CD4-positive, alpha-beta T cell (primary cell): ENCODE measurements at regions not wholly inside any gene's neighbourhood (a gene's known extent, or its start where the extent isn't known, plus 50 kb on each side); places are given as distances from the start of the nearest gene placed in this dataset.

Source experiments
- ATAC-seq: fragments of 200-7000 bp; cut with Tn5 transposase; one replicate; pipeline ENCODE4 v1.10.0; 2022; ENCODE audit warnings: mild to moderate bottlenecking; ENCODE audit not compliant: poor library complexity
- CTCF ChIA-PET: fragments of 350-600 bp; sonication (Branson Sonifier 250); formaldehyde crosslinking; loops from one replicate; lab custom pipeline; 2021; ENCODE audit warnings: antibody characterized with exemption, inconsistent platforms; lab: Charles Lee
- POLR2A ChIA-PET: fragments of 350-600 bp; sonication (Branson Sonifier 250); formaldehyde crosslinking; loops from one replicate; lab custom pipeline; 2021; ENCODE audit warnings: antibody characterized with exemption, inconsistent platforms; lab: Charles Lee
- DNase-seq, 14 experiments: peaks; one replicate each; pipeline ENCODE4 v3.0.0-alpha.2; 2013 to 2020; ENCODE audit warnings: mixed read lengths in 2 of 14
- H3K27ac ChIP-seq, 2 donors: one replicate each; pipeline versions ENCODE4 v1.5.1 to v1.7.0; 2013; ENCODE audit warnings: low read length in 2 of 2, low read depth in 1 of 2, mild to moderate bottlenecking in 1 of 2
- H3K27me3 ChIP-seq, 2 experiments: 1 replicate in 1 of 2; 2 replicates in 1 of 2; pipeline versions ENCODE4 v1.6.1 to v1.7.0; 2013; ENCODE audit warnings: low read length in 2 of 2, control low read depth in 1 of 2, mild to moderate bottlenecking in 1 of 2, moderate library complexity in 1 of 2; ENCODE audit not compliant: insufficient read depth in 2 of 2, control insufficient read depth in 1 of 2
- H3K36me3 ChIP-seq: one replicate; pipeline ENCODE4 v1.6.1; 2013; ENCODE audit warnings: low read length, control low read depth; ENCODE audit not compliant: insufficient read depth
- H3K4me1 ChIP-seq: one replicate; pipeline ENCODE4 v1.6.1; 2013; ENCODE audit warnings: low read length, control low read depth; ENCODE audit not compliant: insufficient read depth
- H3K4me3 ChIP-seq: one replicate; pipeline ENCODE4 v1.5.1; 2013; ENCODE audit warnings: mild to moderate bottlenecking, low read length, moderate library complexity
- H3K9me3 ChIP-seq, 2 experiments: 1 replicate in 1 of 2; 2 replicates in 1 of 2; pipeline versions ENCODE4 v1.6.1 to v1.7.0; 2013; ENCODE audit warnings: low read length in 2 of 2, mild to moderate bottlenecking in 2 of 2, control low read depth in 1 of 2, moderate library complexity in 1 of 2; ENCODE audit not compliant: control insufficient read depth in 1 of 2, insufficient read depth in 1 of 2
- H3K27ac Mint-ChIP-seq: one replicate; pipeline ENCODE4 v1.8.0; 2020; ENCODE audit warnings: mixed read lengths
- H3K27me3 Mint-ChIP-seq: one replicate; pipeline ENCODE4 v1.8.0; 2021; ENCODE audit warnings: mixed read lengths
- H3K36me3 Mint-ChIP-seq: one replicate; pipeline ENCODE4 v1.8.0; 2021; ENCODE audit warnings: low read depth, mixed read lengths
- H3K4me1 Mint-ChIP-seq: one replicate; pipeline ENCODE4 v1.8.0; 2021; ENCODE audit warnings: low read depth, mixed read lengths
- H3K4me3 Mint-ChIP-seq: one replicate; pipeline ENCODE4 v1.8.0; 2020; ENCODE audit warnings: mild to moderate bottlenecking, mixed read lengths
- H3K9me3 Mint-ChIP-seq: one replicate; pipeline ENCODE4 v1.8.0; 2020; ENCODE audit warnings: mixed read lengths
- CTCF ChIP-seq: fragments of 200-600 bp; IDR thresholded peaks from one replicate; pipeline ENCODE4 v1.8.0; 2022; ENCODE audit warnings: antibody characterized with exemption, mild to moderate bottlenecking
- intact Hi-C, 2 experiments: fragments of 100-400 bp; cut with DNase I in 1 of 2; cut with micrococcal nuclease in 1 of 2; formaldehyde crosslinking; loops; one replicate each; pipeline versions ENCODE4 v1.15.1 to v1.9.0; 2023 to 2025; cut with DNase I, micrococcal nuclease

- CTCF ChIA-PET: no interaction called here
- Histone ChIP-seq H3K9me3 (peaks cover 0 to 7% of the 10 kb centered on the region in 2 experiments), H3K4me3 (no peak overlapping the region), H3K4me1 (no peaks in the 10 kb centered on the region), H3K27me3 (no peaks in the 10 kb centered on the region), H3K27ac (no peak overlapping the region), H3K36me3 (no peaks in the 10 kb centered on the region)
- peaks cover 22% of the 10 kb centered on the region for H3K9me3 Mint-ChIP-seq
- intact Hi-C loops: no loop called here
- H3K27me3 Mint-ChIP-seq: no peaks in the 10 kb centered on the region
- no peak overlapping the region for H3K4me3 Mint-ChIP-seq
- no peak for TF ChIP-seq CTCF
- H3K36me3 Mint-ChIP-seq: no peaks in the 10 kb centered on the region
- no peak overlapping the region for H3K27ac Mint-ChIP-seq
- no peaks in the 10 kb centered on the region for H3K4me1 Mint-ChIP-seq
- no peak for ATAC-seq
- POLR2A ChIA-PET: no interaction called here
- no peak for DNase-seq
Observed at GRCh38 chr11:41917900-41918299, 458.4 kb upstream of the LRRC4C start.

DNA sequence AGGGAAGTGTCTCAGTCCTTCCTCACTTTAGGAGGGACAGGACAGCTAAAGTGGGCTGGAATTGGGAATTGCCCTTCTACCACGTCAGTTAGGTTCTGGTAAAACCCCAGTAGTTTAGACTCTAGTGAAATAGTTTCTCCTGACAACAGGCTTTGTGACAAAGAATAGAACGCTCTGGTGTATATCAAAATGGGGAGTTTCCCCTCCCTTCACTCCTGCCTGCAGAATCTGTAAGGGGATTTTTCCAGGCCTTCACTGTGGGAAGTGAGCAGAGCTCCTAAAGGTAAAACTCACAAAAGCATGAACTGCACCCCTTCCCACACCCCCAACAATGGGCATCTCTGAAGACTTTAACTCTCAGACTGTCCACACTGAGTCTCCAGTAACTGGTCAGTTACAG lies 460.9 kb upstream of the LRRC4C start:
- no peak for DNase-seq
- intact Hi-C loops: loop anchor here in 1 of 2 experiments (10.0 kb wide), 1 partner anchor 56 kb away; no protein-coding TSS in a partner anchor
- Mint-ChIP-seq H3K9me3 (peaks cover 16% of the 10 kb centered on the region), H3K4me3 (no peak overlapping the region), H3K27ac (no peak overlapping the region), H3K27me3 (no peaks in the 10 kb centered on the region), H3K36me3 (no peaks in the 10 kb centered on the region), H3K4me1 (no peaks in the 10 kb centered on the region)
- ATAC-seq: no peak
- Histone ChIP-seq H3K9me3 (peaks cover 0 to 7% of the 10 kb centered on the region in 2 experiments), H3K36me3 (no peaks in the 10 kb centered on the region), H3K27ac (no peak overlapping the region), H3K4me3 (no peak overlapping the region), H3K4me1 (no peaks in the 10 kb centered on the region), H3K27me3 (no peaks in the 10 kb centered on the region)
- no peak for TF ChIP-seq CTCF
- CTCF ChIA-PET: no interaction called here
- POLR2A ChIA-PET: no interaction called here

- peaks cover 3 to 7% of the 10 kb centered on the region in 2 experiments for H3K9me3 ChIP-seq
- H3K4me3 ChIP-seq: no peak overlapping the region
- DNase-seq (no peak), ATAC-seq (no peak)
- H3K27me3 Mint-ChIP-seq: no peaks in the 10 kb centered on the region
- H3K36me3 ChIP-seq: no peaks in the 10 kb centered on the region
- intact Hi-C loops: loop anchor here in 1 of 2 experiments (10.0 kb wide), 1 partner anchor 57 kb away; no protein-coding TSS in a partner anchor
- H3K4me1 Mint-ChIP-seq: no peaks in the 10 kb centered on the region
- no peak overlapping the region for H3K4me3 Mint-ChIP-seq
- no peak for TF ChIP-seq CTCF
- H3K36me3 Mint-ChIP-seq: no peaks in the 10 kb centered on the region
- no peak overlapping the region for H3K27ac Mint-ChIP-seq
- POLR2A ChIA-PET: no interaction called here
- CTCF ChIA-PET: no interaction called here
- no peak overlapping the region for H3K27ac ChIP-seq
- H3K27me3 ChIP-seq: no peaks in the 10 kb centered on the region
- peaks cover 14% of the 10 kb centered on the region for H3K9me3 Mint-ChIP-seq
- H3K4me1 ChIP-seq: no peaks in the 10 kb centered on the region
Observed at GRCh38 chr11:41921746-41922390, 462.4 kb upstream of the LRRC4C start.
